Body of pancreas (tissue), 4 donors: ENCODE measurements at regions not wholly inside any gene's neighbourhood (a gene's known extent, or its start where the extent isn't known, plus 50 kb on each side); places are given as distances from the start of the nearest gene placed in this dataset.

Experiments
- ATAC-seq: fragments of 150-250 bp; one replicate; pipeline ENCODE4 v1.9.1; 2016
- DNase-seq, 4 donors: peaks; one replicate each; pipeline ENCODE4 v3.0.0-alpha.2; 2019
- H3K27ac ChIP-seq, 4 donors: fragments of 200-600 bp; sonication (generic); 1 replicate in 3 of 4; 2 replicates in 1 of 4; pipeline versions ENCODE4 v1.5.1 to v1.6.1; 2016 to 2019; ENCODE audit warnings: mild to moderate bottlenecking in 1 of 4, mixed read lengths in 1 of 4, moderate library complexity in 1 of 4
- H3K27me3 ChIP-seq, 2 donors: fragments of 200-600 bp; sonication (generic); one replicate each; pipeline ENCODE4 v1.6.0; 2016; ENCODE audit warnings: mild to moderate bottlenecking in 1 of 2
- H3K36me3 ChIP-seq, 2 donors: fragments of 200-600 bp; sonication (generic); replicated peaks in 1 of 2; 2 replicates each; pipeline ENCODE4 v1.5.1; 2016; ENCODE audit warnings: low read depth in 2 of 2; ENCODE audit not compliant: insufficient read depth in 1 of 2
- H3K4me1 ChIP-seq: fragments of 200-600 bp; sonication (generic); one replicate; pipeline ENCODE4 v1.6.0; 2016
- H3K4me3 ChIP-seq, 2 donors: fragments of 200-600 bp; sonication (generic); 1 replicate in 1 of 2; 2 replicates in 1 of 2; pipeline ENCODE4 v1.5.1; 2016 to 2019
- H3K9me3 ChIP-seq, 3 donors: fragments of 200-600 bp; sonication (generic); 1 replicate in 2 of 3; 2 replicates in 1 of 3; pipeline ENCODE4 v1.5.1; 2016
- POLR2A ChIP-seq, 3 donors: fragments of 450-650 bp; IDR thresholded peaks; one replicate each; pipeline ENCODE4 v1.6.1; 2016; ENCODE audit warnings: antibody characterized with exemption in 3 of 3, mild to moderate bottlenecking in 2 of 3
- WGBS, 2 donors: methylation state at CpG; one replicate each; pipeline ENCODE4 v1.1.5; 2017; 5-methylcytosine and 5-hydroxymethylcytosine counted together
- intact Hi-C: fragments of 100-400 bp; cut with DNase I; formaldehyde crosslinking; loops from one replicate; pipeline ENCODE4 v1.15.1; 2023
- TF ChIP-seq, protein P1 (sequence below), 7 experiments: fragments of 450-650 bp in 4 of 7; fragments of 200-600 bp in 3 of 7; sonication (generic) in 3 of 7; IDR thresholded peaks; one replicate each; pipeline ENCODE4 v1.5.1; 2016 to 2019; ENCODE audit warnings: antibody characterized with exemption in 7 of 7

DNA sequence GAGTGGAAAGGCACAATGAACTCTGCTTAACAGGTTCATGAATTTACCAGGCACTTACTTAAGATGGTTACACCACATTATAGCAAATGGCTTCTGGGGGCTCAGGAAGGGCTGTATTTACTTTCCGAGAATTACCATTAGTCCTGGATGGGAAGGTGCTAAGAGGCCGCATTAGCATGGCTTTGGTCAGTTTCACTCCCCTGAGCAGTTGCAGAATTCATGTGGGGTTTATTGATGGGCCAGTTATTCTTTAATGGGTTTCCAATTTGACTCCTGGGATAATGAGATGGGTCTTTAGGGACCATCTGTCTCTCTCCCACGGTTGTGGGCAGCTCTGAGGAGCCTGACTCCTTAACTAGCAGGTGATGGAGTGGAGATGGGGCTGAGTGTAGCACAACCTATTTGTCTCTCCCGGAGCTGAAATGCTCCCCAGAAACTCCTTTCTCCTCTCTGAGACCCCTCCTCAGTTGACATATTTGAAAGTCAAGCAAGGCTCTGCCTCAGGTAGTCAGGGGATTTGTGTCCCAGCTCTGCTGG, 652.5 kb downstream of the HS3ST4 start:
- TF ChIP-seq POLR2A (IDR thresholded peaks at IDR 0.05) = no peak
- TF ChIP-seq, protein P1, sequence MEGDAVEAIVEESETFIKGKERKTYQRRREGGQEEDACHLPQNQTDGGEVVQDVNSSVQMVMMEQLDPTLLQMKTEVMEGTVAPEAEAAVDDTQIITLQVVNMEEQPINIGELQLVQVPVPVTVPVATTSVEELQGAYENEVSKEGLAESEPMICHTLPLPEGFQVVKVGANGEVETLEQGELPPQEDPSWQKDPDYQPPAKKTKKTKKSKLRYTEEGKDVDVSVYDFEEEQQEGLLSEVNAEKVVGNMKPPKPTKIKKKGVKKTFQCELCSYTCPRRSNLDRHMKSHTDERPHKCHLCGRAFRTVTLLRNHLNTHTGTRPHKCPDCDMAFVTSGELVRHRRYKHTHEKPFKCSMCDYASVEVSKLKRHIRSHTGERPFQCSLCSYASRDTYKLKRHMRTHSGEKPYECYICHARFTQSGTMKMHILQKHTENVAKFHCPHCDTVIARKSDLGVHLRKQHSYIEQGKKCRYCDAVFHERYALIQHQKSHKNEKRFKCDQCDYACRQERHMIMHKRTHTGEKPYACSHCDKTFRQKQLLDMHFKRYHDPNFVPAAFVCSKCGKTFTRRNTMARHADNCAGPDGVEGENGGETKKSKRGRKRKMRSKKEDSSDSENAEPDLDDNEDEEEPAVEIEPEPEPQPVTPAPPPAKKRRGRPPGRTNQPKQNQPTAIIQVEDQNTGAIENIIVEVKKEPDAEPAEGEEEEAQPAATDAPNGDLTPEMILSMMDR (IDR thresholded peaks at IDR 0.05) = no peak
- WGBS, 2 donors = 14 to 17% methylated on average over 4 of the region's 4 CpGs
- DNase-seq = no peak

DNA sequence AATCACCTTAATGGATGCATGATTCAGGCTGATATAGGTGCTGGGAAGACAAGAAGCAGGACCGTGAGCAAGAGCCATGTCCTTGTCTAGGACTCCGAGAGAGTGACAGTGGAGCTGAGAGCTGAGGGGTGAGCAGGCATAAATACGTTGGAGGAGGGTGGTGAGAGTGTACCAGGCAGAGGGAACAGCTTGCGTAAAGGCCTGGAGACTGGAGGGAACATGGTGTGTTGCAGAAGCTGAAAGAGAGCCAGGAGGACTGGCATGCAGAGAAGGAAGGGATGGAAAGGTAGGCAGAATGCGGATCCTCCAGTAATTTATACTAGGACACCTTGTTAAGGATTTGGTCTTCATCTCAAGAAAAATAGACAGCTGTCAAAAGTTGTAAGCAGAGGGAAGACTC, 653.2 kb downstream of the HS3ST4 start:
- TF ChIP-seq, protein P1 (IDR thresholded peaks at IDR 0.05) = no peak
- TF ChIP-seq POLR2A (IDR thresholded peaks at IDR 0.05) = no peak
- intact Hi-C loops = no loop called here
- Histone ChIP-seq H3K9me3 (no peaks in the 10 kb centered on the region), H3K4me3 (no peak overlapping the region), H3K36me3 (no peaks in the 10 kb centered on the region), H3K27me3 (no peaks in the 10 kb centered on the region), H3K27ac (no peak overlapping the region), H3K4me1 (no peaks in the 10 kb centered on the region)
- WGBS, 2 donors = 64 to 71% methylated on average over 5 of the region's 5 CpGs
- ATAC-seq = no peak
- DNase-seq = no peak

More for the DNA sequence above, 652.5 kb downstream of the HS3ST4 start:
- H3K9me3 ChIP-seq = no peaks in the 10 kb centered on the region
- no peaks in the 10 kb centered on the region for H3K4me1 ChIP-seq
- no peak for ATAC-seq
- intact Hi-C loops = no loop called here
- H3K36me3 ChIP-seq = no peaks in the 10 kb centered on the region
- no peaks in the 10 kb centered on the region for H3K27me3 ChIP-seq
- no peak overlapping the region for H3K27ac ChIP-seq
- H3K4me3 ChIP-seq = no peak overlapping the region

DNA sequence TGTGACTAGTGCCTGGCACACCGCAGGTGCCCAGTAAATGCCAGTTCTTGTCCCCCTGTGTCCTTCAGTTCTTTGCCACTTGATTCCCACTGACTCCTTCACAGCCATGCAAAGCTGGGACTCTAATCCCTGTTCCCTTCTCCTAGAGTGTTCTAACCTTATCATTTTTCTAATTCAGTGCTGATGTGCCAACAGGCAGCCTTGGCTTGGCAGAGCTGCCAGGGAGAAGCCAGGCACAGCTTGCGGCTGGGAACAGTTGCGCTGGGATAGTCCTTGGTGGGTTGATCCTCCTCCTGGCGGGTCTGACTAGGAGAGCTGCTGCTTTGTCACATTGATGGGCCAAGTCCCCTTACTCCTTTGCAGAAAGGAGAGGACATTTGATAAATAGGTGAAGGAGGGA, 654.2 kb downstream of the HS3ST4 start:
- Histone ChIP-seq H3K36me3 (no peaks in the 10 kb centered on the region), H3K4me1 (no peaks in the 10 kb centered on the region), H3K27ac (no peak overlapping the region), H3K27me3 (no peaks in the 10 kb centered on the region), H3K9me3 (no peaks in the 10 kb centered on the region), H3K4me3 (no peak overlapping the region)
- TF ChIP-seq, protein P1 (IDR thresholded peaks at IDR 0.05) = no peak
- TF ChIP-seq POLR2A (IDR thresholded peaks at IDR 0.05) = no peak
- 35 to 59% methylated on average over 4 of the region's 4 CpGs for WGBS, 2 donors
- intact Hi-C loops = no loop called here
- ATAC-seq = no peak
- DNase-seq = no peak

DNA sequence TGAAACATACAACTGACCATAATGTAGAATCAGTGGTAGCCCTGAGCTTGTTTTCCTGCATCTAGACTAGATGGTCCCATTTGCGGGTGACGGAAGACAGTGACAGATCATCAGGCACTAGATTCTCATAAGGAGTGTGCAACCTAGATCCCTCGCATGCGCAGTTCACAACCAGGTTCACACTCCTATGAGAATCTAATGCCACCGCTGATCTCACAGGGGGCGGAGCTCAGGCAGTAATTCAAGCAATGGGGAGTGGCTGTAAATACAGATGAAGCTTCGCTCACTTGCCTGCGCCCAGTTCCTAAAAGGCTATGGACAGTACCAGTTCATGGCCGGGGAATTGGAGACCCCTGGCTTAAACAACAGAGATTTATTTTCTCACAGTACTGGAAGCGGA, 656.3 kb downstream of the HS3ST4 start:
- H3K27ac ChIP-seq = no peak overlapping the region
- H3K9me3 ChIP-seq = no peaks in the 10 kb centered on the region
- no peaks in the 10 kb centered on the region for H3K27me3 ChIP-seq
- no peaks in the 10 kb centered on the region for H3K36me3 ChIP-seq
- ATAC-seq (no peak), DNase-seq (no peak)
- no peak overlapping the region for H3K4me3 ChIP-seq
- WGBS, 2 donors = 72 to 84% methylated on average over 10 of the region's 10 CpGs
- H3K4me1 ChIP-seq = no peaks in the 10 kb centered on the region
- TF ChIP-seq POLR2A (IDR thresholded peaks at IDR 0.05) = no peak
- TF ChIP-seq, protein P1 (IDR thresholded peaks at IDR 0.05) = no peak
- intact Hi-C loops = no loop called here

DNA sequence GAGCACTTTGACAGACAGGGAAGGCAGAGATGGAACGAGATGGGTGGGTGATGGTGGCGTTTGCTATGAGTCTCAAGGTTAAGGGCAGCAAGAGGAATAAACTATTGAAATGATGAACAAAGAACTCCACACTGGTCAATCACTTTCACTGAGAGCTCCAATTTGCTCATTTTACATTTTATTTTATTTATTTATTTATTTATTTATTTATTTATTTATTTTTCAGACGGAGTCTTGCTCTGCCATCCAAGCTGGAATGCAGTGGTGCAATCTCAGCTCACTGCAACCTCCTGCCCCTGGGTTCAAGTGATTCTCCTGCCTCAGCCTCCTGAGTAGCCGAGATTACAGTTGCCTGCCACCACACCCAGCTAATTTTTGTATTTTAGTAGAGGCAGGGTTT, 669.1 kb downstream of the HS3ST4 start:
- DNase-seq (no peak), ATAC-seq (no peak)
- H3K4me3 ChIP-seq = no peak overlapping the region
- no peaks in the 10 kb centered on the region for H3K9me3 ChIP-seq
- H3K36me3 ChIP-seq = no peaks in the 10 kb centered on the region
- TF ChIP-seq, protein P1 (IDR thresholded peaks at IDR 0.05) = no peak
- TF ChIP-seq POLR2A (IDR thresholded peaks at IDR 0.05) = no peak
- intact Hi-C loops = no loop called here
- WGBS, 2 donors = 64 to 68% methylated on average over 4 of the region's 4 CpGs
- no peak overlapping the region for H3K27ac ChIP-seq
- no peaks in the 10 kb centered on the region for H3K4me1 ChIP-seq
- H3K27me3 ChIP-seq = no peaks in the 10 kb centered on the region
